HFF-Myc (cell line): ENCODE measurements at regions not wholly inside any gene's neighbourhood (a gene's known extent, or its start where the extent isn't known, plus 50 kb on each side); places are given as distances from the start of the nearest gene placed in this dataset.

Experiments
- DNase-seq: peaks from one replicate; pipeline ENCODE4 v3.0.0-alpha.2; 2011; ENCODE audit warnings: low read depth; ENCODE audit errors: extremely low read depth
- H3K4me3 ChIP-seq: replicated peaks from 2 replicates; pipeline ENCODE4 v1.5.1; 2011; ENCODE audit warnings: low read depth, mild to moderate bottlenecking, control low read depth, low read length
- TF ChIP-seq, protein P1 (sequence below): IDR thresholded peaks from 2 replicates; pipeline ENCODE4 v1.5.1; 2012; ENCODE audit warnings: mild to moderate bottlenecking, low read depth, low read length, control low read depth; ENCODE audit errors: missing control alignments

DNA sequence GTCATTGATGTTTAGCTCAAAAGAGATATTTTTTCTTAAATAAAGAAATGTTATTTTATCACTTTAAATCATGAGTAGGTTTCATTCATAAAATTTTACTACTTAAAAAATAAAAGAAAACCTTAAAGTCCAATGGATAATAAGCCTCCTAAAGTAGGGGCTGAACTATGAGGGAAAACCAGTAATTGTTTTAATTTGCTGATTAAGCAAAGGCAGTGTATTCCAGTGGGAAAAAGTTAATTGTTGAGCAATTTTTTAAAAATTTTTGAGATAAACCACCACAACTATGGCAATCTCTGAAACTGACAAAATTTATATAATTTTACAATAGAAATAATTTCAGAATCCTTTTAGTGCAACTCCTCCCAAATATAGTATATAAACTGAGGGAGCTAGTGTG, 195.0 kb downstream of the FBXO4 start:
- no peak overlapping the region for H3K4me3 ChIP-seq
- no peak for DNase-seq

DNA sequence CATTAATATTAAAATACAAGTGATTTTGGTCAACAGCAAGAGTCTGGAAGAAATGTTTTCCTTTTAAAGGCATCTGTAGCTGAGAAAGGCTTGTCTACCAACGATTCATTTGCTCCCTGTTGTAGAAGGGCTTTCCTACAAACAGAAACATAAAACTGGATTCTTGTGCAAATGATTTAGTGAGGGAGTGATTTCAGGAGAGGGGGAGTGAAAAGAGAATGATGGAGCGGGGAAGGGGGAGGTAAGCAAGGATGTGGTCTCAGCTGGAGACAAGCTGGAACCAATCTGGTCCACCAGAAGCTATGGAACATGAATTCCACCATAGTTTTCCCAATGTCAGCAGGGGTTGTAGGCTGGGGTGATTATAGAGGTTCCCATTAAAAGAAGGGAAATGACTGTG, 196.3 kb downstream of the FBXO4 start:
- no peak overlapping the region for H3K4me3 ChIP-seq
- no peak for DNase-seq
- TF ChIP-seq, protein P1, sequence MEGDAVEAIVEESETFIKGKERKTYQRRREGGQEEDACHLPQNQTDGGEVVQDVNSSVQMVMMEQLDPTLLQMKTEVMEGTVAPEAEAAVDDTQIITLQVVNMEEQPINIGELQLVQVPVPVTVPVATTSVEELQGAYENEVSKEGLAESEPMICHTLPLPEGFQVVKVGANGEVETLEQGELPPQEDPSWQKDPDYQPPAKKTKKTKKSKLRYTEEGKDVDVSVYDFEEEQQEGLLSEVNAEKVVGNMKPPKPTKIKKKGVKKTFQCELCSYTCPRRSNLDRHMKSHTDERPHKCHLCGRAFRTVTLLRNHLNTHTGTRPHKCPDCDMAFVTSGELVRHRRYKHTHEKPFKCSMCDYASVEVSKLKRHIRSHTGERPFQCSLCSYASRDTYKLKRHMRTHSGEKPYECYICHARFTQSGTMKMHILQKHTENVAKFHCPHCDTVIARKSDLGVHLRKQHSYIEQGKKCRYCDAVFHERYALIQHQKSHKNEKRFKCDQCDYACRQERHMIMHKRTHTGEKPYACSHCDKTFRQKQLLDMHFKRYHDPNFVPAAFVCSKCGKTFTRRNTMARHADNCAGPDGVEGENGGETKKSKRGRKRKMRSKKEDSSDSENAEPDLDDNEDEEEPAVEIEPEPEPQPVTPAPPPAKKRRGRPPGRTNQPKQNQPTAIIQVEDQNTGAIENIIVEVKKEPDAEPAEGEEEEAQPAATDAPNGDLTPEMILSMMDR: no peak

More for the DNA sequence above, 195.0 kb downstream of the FBXO4 start:
- TF ChIP-seq, protein P1: no peak

DNA sequence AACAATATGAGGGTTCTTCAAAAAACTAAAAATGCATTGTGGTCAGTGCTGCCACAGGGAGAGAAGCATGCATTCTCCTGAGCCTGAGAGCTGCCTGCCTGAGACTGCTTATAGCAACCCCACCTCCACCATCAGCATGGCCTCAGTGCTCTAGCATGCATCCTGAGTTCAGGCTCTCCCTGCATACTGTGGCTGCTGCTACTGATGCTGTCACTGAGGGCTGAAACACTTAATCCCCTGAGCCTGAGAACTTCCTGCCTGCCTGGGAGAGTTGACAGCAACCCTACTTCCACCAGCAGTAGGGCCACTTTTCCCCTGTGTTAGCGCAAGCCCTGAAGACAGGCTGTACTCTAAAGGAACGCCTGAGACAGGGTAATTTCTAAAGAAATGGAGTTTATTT, 206.0 kb downstream of the FBXO4 start:
- H3K4me3 ChIP-seq: no peak overlapping the region
- DNase-seq: no peak
- TF ChIP-seq, protein P1: no peak

DNA sequence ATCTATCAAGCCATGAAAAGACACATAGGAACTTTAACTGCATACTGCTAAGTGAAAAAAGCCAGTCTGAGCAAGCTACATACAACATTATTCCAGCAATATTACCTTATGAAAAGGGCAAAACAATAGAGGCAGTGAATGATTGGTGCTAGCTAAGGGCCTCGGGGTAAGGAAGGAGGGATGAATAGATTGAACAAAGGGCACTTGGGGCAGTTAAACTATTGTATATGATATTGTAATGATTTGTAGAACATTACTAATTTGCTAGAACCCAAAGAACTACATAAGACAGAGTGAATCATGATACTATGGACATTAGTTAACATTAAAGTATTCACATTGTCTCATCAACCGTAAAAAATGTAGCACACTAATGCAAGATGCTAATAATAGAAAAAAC, 218.3 kb downstream of the FBXO4 start:
- TF ChIP-seq, protein P1: no peak
- no peak for DNase-seq
- H3K4me3 ChIP-seq: no peak overlapping the region

DNA sequence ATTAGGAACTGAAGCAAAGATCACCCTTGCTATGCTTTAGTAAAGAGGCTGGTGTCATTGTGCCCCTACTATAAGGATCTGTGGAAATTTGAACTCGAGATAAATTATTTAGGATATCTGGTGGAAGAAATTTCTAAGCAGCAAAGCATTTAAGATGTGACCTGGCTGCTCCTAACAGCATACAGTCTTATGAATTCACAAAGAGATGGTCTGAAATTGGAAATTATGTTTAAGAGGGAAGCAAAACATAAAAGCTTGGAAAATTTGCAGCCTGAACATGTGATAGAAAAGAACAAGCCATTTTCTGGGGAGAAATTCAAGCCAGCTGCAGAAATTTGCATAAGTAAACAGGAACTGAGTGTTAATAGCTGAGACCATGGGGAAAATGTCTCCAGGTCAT, 223.7 kb downstream of the FBXO4 start:
- no peak for DNase-seq
- TF ChIP-seq, protein P1: no peak

DNA sequence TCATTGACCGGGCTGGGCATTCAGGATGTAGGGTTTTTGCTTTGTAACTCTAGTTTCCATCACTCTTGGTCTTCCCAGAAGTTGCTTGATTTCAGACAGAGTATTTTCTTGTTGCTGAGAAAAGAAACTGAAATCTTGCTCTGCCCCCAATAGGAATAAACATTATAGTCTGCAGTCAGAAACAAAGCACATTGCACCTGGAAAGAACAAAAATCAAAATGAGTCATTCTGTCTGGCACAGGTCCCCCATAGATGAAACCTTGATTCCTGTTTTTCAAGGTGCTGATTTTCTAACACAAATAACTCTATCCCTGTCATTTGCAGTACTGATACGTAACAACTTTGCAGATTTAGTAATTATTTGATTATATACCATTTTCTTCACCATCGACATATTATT, 232.1 kb downstream of the FBXO4 start:
- H3K4me3 ChIP-seq: no peak overlapping the region
- no peak for DNase-seq
- TF ChIP-seq, protein P1: no peak

More for the DNA sequence above, 223.7 kb downstream of the FBXO4 start:
- no peak overlapping the region for H3K4me3 ChIP-seq

DNA sequence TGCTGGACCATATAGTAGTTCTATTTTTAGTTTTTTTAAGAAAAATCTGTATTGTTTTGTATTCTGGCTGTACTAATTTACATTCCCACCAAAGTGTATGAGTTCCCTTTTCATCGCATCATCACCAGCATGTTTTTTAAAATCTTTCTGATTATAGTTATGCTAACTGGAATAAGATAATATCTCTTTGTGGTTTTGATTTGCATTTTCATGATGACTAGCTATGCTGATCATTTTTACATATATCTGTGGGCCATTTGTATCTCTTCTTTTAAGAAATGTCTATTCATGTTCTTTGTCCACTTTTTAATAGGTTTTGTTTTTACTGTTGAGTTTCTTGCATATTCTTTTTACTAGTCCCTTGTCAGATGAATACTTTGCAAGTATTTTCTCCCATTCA, 238.0 kb downstream of the FBXO4 start:
- DNase-seq: no peak
- no peak overlapping the region for H3K4me3 ChIP-seq
- TF ChIP-seq, protein P1: no peak
